ENCODE measurements at regions not wholly inside any gene's neighbourhood (a gene's known extent, or its start where the extent isn't known, plus 50 kb on each side); places are given as distances from the start of the nearest gene placed in this dataset.

DNA sequence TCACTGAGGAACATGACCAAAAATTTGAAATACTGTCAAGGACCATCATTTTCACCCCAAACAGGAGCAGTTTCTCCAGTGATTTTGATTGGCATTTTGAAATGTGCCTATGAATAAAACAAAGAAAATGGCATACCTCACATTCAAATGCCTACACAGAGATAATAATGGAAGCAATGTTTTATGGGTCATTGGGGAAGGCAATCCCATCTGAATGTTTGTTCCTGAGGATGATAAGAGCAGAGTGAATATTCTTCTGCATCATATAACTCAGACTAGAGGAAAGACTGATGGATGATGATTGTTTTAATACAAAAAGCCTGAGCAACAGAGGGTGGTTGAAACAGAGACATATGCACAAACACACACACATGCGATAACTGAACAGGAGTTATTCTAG, 2749.9 kb downstream of the PCDH9 start:
- TF ChIP-seq POLR2A (IDR thresholded peaks at IDR 0.05) = no peak
- TF ChIP-seq, protein P1, sequence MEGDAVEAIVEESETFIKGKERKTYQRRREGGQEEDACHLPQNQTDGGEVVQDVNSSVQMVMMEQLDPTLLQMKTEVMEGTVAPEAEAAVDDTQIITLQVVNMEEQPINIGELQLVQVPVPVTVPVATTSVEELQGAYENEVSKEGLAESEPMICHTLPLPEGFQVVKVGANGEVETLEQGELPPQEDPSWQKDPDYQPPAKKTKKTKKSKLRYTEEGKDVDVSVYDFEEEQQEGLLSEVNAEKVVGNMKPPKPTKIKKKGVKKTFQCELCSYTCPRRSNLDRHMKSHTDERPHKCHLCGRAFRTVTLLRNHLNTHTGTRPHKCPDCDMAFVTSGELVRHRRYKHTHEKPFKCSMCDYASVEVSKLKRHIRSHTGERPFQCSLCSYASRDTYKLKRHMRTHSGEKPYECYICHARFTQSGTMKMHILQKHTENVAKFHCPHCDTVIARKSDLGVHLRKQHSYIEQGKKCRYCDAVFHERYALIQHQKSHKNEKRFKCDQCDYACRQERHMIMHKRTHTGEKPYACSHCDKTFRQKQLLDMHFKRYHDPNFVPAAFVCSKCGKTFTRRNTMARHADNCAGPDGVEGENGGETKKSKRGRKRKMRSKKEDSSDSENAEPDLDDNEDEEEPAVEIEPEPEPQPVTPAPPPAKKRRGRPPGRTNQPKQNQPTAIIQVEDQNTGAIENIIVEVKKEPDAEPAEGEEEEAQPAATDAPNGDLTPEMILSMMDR (IDR thresholded peaks at IDR 0.05) = no peak
